SU-DHL-6 (cell line): ENCODE measurements at regions not wholly inside any gene's neighbourhood (a gene's known extent, or its start where the extent isn't known, plus 50 kb on each side); places are given as distances from the start of the nearest gene placed in this dataset.

ENCODE experiments used
- EZH2phosphoT487 ChIP-seq: fragments of 200-600 bp; sonication (generic), shearing (Covaris generic); conservative IDR thresholded peaks from 2 replicates; pipeline ENCODE4 v1.6.1; 2018; ENCODE audit warnings: mild to moderate bottlenecking, antibody characterized with exemption, low read length, moderate library complexity, mixed read lengths
- TF ChIP-seq, protein P1 (sequence below): fragments of 200-600 bp; sonication (generic); IDR thresholded peaks from one replicate; pipeline ENCODE4 v1.5.1; 2017; ENCODE audit warnings: antibody characterized with exemption, mild to moderate bottlenecking, low read length, moderate library complexity; ENCODE audit not compliant: insufficient read depth, poor library complexity, severe bottlenecking

- TF ChIP-seq, protein P1, sequence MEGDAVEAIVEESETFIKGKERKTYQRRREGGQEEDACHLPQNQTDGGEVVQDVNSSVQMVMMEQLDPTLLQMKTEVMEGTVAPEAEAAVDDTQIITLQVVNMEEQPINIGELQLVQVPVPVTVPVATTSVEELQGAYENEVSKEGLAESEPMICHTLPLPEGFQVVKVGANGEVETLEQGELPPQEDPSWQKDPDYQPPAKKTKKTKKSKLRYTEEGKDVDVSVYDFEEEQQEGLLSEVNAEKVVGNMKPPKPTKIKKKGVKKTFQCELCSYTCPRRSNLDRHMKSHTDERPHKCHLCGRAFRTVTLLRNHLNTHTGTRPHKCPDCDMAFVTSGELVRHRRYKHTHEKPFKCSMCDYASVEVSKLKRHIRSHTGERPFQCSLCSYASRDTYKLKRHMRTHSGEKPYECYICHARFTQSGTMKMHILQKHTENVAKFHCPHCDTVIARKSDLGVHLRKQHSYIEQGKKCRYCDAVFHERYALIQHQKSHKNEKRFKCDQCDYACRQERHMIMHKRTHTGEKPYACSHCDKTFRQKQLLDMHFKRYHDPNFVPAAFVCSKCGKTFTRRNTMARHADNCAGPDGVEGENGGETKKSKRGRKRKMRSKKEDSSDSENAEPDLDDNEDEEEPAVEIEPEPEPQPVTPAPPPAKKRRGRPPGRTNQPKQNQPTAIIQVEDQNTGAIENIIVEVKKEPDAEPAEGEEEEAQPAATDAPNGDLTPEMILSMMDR = no peak
- no peak for TF ChIP-seq EZH2phosphoT487
Measured at GRCh38 chr10:131609176-131609575, 291.6 kb upstream of the PPP2R2D start.
